ENCODE measurements at regions not wholly inside any gene's neighbourhood (a gene's known extent, or its start where the extent isn't known, plus 50 kb on each side); places are given as distances from the start of the nearest gene placed in this dataset.

DNA sequence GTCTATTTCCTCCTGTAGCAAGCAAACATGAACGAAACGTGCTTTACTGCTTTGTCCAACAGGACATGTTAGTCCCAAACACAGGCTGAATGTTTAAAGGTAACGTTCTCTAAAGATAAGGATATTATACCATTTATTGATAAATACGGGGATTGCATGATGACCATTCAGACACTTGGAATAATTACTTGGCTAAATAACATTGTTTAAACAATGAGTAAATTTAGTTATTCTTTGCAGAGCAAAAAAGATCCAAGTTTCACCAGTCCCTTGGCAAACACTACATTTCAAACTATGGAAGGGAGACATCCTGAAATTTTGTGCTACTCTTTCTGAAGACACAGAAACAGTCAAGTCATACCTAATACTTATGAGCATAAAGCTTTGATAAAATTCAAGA, 88.0 kb downstream of the ZNF280B start:
- no peak overlapping the region for H3K27ac ChIP-seq
- no peak overlapping the region for H3K4me2 ChIP-seq
- 3% methylated on average over 4 of the region's 4 CpGs for WGBS (ENCODE audit: missing lambda C conversion rate)
- H3K4me1 ChIP-seq, result no peaks in the 10 kb centered on the region
- H3K4me3 ChIP-seq, result no peak overlapping the region
- no peak for TF ChIP-seq MYC (IDR thresholded peaks at IDR 0.05; ENCODE audit: borderline replicate concordance, low read length)
- TF ChIP-seq CHD4 (IDR thresholded peaks at IDR 0.05; ENCODE audit: borderline replicate concordance), result no peak
- no peak for TF ChIP-seq RCOR1 (IDR thresholded peaks at IDR 0.05; ENCODE audit: low read depth, low read length)
- no peak for TF ChIP-seq ZSCAN20 (CRISPR knock-in tag; IDR thresholded peaks at IDR 0.05)
- TF ChIP-seq, protein P1, sequence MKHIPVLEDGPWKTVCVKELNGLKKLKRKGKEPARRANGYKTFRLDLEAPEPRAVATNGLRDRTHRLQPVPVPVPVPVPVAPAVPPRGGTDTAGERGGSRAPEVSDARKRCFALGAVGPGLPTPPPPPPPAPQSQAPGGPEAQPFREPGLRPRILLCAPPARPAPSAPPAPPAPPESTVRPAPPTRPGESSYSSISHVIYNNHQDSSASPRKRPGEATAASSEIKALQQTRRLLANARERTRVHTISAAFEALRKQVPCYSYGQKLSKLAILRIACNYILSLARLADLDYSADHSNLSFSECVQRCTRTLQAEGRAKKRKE (CRISPR knock-in tag; IDR thresholded peaks at IDR 0.05; ENCODE audit: low read depth), result no peak
- no peak for TF ChIP-seq TP53 (CRISPR knock-in tag; IDR thresholded peaks at IDR 0.05)
- no peak for TF ChIP-seq FOSL2 (IDR thresholded peaks at IDR 0.05)
- no peak for TF ChIP-seq FOSL2 (CRISPR knock-in tag; IDR thresholded peaks at IDR 0.05)
- TF ChIP-seq MAFK (IDR thresholded peaks at IDR 0.05; ENCODE audit: partially characterized antibody), result no peak
- no peak for TF ChIP-seq POLR2AphosphoS2 (conservative IDR thresholded peaks at IDR 0.05; ENCODE audit: low read length)
- TF ChIP-seq FOXS1 (CRISPR knock-in tag; IDR thresholded peaks at IDR 0.05), result no peak
- TF ChIP-seq KDM1A (IDR thresholded peaks at IDR 0.05; ENCODE audit: low read depth), result no peak
- TF ChIP-seq CHD2 (IDR thresholded peaks at IDR 0.05; ENCODE audit: low read length, partially characterized antibody), result no peak
- TF ChIP-seq HEYL (CRISPR knock-in tag; IDR thresholded peaks at IDR 0.05), result no peak
- TF ChIP-seq, protein P2, sequence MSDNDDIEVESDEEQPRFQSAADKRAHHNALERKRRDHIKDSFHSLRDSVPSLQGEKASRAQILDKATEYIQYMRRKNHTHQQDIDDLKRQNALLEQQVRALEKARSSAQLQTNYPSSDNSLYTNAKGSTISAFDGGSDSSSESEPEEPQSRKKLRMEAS (IDR thresholded peaks at IDR 0.05), result no peak
- TF ChIP-seq EP300 (IDR thresholded peaks at IDR 0.05), result no peak
- TF ChIP-seq RNF2 (IDR thresholded peaks at IDR 0.05; ENCODE audit: borderline replicate concordance, low read depth), result no peak
- TF ChIP-seq RFX5 (IDR thresholded peaks at IDR 0.05), result no peak
- TF ChIP-seq RARB (CRISPR knock-in tag; IDR thresholded peaks at IDR 0.05), result no peak
- no peak for TF ChIP-seq EHF (CRISPR knock-in tag; IDR thresholded peaks at IDR 0.05)
- H3K9me3 ChIP-seq, result no peaks in the 10 kb centered on the region
- ChIA-PET POLR2A (no interaction called here), CTCF (interaction anchor here (0.6 to 4.2 kb wide), 3 partner anchors 11 to 707 kb away, joined by 3 to 30 read pairs (median 3); no protein-coding TSS in a partner anchor)
- DNase-seq (ENCODE audit: low read depth in 1 of 2, low spot score in 1 of 2), result no peak
- no peak for ATAC-seq
- FAIRE-seq, result no peak

DNA sequence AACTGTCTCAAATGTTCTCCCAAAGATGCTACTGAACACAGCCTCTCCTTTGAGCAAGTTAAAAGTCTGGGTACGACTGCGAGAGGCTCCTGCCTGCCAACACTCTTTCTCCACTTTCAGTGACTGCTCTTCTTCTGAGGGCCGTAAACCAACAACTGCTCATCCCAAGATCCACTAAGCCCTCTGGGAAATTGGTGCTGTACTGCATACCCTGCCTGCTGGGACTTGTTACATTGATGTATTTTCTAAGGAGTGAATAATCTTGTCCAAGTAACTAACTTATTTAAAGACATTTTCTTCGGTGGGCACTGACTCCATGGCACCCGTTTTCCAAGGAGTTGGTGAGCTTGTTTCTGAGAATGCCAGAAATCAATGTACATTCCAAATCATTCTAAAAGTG, 87.2 kb downstream of the ZNF280B start:
- TF ChIP-seq ZC3H11A (IDR thresholded peaks at IDR 0.05) (no peak), CHD4 (IDR thresholded peaks at IDR 0.05; ENCODE audit: borderline replicate concordance) (no peak), FOXS1 (CRISPR knock-in tag; IDR thresholded peaks at IDR 0.05) (no peak), SMC3 (IDR thresholded peaks at IDR 0.05) (no peak), RNF2 (IDR thresholded peaks at IDR 0.05; ENCODE audit: borderline replicate concordance, low read depth) (no peak), HDAC2 (IDR thresholded peaks at IDR 0.05) (no peak), KDM1A (IDR thresholded peaks at IDR 0.05; ENCODE audit: low read depth) (no peak), FOSB (CRISPR knock-in tag; IDR thresholded peaks at IDR 0.05) (no peak)
- TF ChIP-seq, protein P3, sequence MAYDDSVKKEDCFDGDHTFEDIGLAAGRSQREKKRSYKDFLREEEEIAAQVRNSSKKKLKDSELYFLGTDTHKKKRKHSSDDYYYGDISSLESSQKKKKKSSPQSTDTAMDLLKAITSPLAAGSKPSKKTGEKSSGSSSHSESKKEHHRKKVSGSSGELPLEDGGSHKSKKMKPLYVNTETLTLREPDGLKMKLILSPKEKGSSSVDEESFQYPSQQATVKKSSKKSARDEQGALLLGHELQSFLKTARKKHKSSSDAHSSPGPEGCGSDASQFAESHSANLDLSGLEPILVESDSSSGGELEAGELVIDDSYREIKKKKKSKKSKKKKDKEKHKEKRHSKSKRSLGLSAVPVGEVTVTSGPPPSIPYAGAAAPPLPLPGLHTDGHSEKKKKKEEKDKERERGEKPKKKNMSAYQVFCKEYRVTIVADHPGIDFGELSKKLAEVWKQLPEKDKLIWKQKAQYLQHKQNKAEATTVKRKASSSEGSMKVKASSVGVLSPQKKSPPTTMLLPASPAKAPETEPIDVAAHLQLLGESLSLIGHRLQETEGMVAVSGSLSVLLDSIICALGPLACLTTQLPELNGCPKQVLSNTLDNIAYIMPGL (CRISPR knock-in tag; IDR thresholded peaks at IDR 0.05; ENCODE audit: borderline replicate concordance), result no peak
- TF ChIP-seq, protein P4, sequence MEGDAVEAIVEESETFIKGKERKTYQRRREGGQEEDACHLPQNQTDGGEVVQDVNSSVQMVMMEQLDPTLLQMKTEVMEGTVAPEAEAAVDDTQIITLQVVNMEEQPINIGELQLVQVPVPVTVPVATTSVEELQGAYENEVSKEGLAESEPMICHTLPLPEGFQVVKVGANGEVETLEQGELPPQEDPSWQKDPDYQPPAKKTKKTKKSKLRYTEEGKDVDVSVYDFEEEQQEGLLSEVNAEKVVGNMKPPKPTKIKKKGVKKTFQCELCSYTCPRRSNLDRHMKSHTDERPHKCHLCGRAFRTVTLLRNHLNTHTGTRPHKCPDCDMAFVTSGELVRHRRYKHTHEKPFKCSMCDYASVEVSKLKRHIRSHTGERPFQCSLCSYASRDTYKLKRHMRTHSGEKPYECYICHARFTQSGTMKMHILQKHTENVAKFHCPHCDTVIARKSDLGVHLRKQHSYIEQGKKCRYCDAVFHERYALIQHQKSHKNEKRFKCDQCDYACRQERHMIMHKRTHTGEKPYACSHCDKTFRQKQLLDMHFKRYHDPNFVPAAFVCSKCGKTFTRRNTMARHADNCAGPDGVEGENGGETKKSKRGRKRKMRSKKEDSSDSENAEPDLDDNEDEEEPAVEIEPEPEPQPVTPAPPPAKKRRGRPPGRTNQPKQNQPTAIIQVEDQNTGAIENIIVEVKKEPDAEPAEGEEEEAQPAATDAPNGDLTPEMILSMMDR (IDR thresholded peaks at IDR 0.05), result no peak
- TF ChIP-seq, protein P5, sequence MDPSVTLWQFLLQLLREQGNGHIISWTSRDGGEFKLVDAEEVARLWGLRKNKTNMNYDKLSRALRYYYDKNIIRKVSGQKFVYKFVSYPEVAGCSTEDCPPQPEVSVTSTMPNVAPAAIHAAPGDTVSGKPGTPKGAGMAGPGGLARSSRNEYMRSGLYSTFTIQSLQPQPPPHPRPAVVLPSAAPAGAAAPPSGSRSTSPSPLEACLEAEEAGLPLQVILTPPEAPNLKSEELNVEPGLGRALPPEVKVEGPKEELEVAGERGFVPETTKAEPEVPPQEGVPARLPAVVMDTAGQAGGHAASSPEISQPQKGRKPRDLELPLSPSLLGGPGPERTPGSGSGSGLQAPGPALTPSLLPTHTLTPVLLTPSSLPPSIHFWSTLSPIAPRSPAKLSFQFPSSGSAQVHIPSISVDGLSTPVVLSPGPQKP (IDR thresholded peaks at IDR 0.05; ENCODE audit: low read depth, low read length), result no peak
- no peak for FAIRE-seq

More for the DNA sequence above, 87.2 kb downstream of the ZNF280B start:
- Histone ChIP-seq H3K4me3 (no peak overlapping the region), H3K4me2 (no peak overlapping the region), H3K4me1 (no peaks in the 10 kb centered on the region), H3K27ac (no peak overlapping the region), H3K9me3 (no peaks in the 10 kb centered on the region)
- CTCF ChIA-PET, result interaction anchor here (1.1 to 4.2 kb wide), 4 partner anchors 10 to 78 kb away, joined by 3 to 30 read pairs (median 6); no protein-coding TSS in a partner anchor
- POLR2A ChIA-PET, result no interaction called here
- WGBS (ENCODE audit: missing lambda C conversion rate), result 11% methylated on average over 4 of the region's 5 CpGs
- no peak for ATAC-seq
- DNase-seq (ENCODE audit: low read depth in 1 of 2, low spot score in 1 of 2), result no peak

Data from A549 (cell line).